ENCODE measurements at regions not wholly inside any gene's neighbourhood (a gene's known extent, or its start where the extent isn't known, plus 50 kb on each side); places are given as distances from the start of the nearest gene placed in this dataset.
A peak's percentile ranks its signal among the peaks of the same experiment; 100 is the strongest.
"Not testable (repeated sequence)": the region's sequence is repeated elsewhere in the genome, so short reads cannot be mapped to it uniquely, and the experiment has no call there.

DNA sequence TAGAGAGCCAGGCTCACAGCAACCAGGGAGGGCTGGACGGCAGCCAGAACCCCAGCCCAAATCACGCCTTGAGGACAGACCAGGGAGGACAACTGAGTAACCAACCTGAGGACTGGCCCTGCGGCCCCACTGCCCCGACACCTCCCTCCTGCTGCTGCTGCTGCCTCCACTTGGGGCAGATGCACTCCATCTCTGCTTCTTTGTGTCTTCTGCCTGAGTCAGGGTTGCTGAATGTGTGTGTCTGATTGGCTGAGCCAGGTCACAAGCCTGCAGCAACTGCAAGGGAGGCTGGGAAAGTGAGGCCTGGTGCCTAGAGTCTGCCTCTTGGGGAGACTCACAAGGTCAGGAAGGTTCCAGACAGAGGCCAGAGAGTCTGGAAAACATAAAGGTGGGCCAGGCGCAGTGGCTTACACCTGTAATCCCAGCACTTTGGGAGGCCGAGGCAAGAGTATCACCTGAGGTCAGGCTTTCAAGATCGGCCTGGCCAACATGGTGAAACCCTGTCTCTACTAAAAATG lies 83.4 kb downstream of the ZFP36L2 start:
- Histone ChIP-seq H3K36me3 (replicated peaks in 1 of 2; ENCODE audit: insufficient read depth in 1 of 2, low read depth in 2 of 2) (no peaks in the 10 kb centered on the region), H3K9me3 (no peaks in the 10 kb centered on the region), H3K4me3 (no peak overlapping the region), H3K4me1 (no peaks in the 10 kb centered on the region), H3K27me3 (no peaks in the 10 kb centered on the region), H3K27ac (no peak overlapping the region)
- TF ChIP-seq, protein P1, sequence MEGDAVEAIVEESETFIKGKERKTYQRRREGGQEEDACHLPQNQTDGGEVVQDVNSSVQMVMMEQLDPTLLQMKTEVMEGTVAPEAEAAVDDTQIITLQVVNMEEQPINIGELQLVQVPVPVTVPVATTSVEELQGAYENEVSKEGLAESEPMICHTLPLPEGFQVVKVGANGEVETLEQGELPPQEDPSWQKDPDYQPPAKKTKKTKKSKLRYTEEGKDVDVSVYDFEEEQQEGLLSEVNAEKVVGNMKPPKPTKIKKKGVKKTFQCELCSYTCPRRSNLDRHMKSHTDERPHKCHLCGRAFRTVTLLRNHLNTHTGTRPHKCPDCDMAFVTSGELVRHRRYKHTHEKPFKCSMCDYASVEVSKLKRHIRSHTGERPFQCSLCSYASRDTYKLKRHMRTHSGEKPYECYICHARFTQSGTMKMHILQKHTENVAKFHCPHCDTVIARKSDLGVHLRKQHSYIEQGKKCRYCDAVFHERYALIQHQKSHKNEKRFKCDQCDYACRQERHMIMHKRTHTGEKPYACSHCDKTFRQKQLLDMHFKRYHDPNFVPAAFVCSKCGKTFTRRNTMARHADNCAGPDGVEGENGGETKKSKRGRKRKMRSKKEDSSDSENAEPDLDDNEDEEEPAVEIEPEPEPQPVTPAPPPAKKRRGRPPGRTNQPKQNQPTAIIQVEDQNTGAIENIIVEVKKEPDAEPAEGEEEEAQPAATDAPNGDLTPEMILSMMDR (IDR thresholded peaks at IDR 0.05): no peak
- TF ChIP-seq POLR2A (IDR thresholded peaks at IDR 0.05): no peak
- DNase-seq (no peak), ATAC-seq (no peak)
- intact Hi-C loops (cut with DNase I): no loop called here
- WGBS, 2 donors: 82 to 96% methylated on average over 3 to 7 of the region's 7 CpGs

DNA sequence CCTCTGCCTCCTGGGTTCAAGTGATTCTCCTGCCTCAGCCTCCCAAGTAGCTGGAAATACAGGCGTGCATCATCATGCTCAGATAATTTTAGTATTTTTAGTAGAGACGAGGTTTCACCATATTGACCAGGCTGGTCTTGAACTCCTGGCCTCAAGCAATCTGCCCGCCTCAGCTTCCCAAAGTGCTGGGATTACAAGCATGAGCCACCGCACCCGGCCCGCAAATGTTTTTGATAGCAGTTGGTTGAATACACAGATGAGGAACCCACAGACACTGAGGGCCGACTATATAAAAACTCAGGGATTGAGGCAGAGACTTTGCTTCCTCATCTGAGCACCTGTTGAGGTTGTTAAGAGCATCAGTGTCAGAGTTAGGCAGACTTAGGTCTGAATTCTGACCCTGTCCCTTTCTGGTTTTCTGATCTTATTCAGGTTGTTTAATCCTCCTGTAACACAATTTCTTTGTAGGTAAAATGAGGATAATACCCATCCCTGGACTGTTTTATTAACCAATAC lies 84.7 kb downstream of the ZFP36L2 start:
- H3K9me3 ChIP-seq; H3K27ac ChIP-seq; ATAC-seq; H3K27me3 ChIP-seq; H3K4me1 ChIP-seq; H3K36me3 ChIP-seq (replicated peaks in 1 of 2; ENCODE audit: insufficient read depth in 1 of 2, low read depth in 2 of 2); intact Hi-C loops (cut with DNase I); DNase-seq; H3K4me3 ChIP-seq: not testable (repeated sequence)
- 85 to 93% methylated on average over 7 of the region's 7 CpGs for WGBS, 2 donors

DNA sequence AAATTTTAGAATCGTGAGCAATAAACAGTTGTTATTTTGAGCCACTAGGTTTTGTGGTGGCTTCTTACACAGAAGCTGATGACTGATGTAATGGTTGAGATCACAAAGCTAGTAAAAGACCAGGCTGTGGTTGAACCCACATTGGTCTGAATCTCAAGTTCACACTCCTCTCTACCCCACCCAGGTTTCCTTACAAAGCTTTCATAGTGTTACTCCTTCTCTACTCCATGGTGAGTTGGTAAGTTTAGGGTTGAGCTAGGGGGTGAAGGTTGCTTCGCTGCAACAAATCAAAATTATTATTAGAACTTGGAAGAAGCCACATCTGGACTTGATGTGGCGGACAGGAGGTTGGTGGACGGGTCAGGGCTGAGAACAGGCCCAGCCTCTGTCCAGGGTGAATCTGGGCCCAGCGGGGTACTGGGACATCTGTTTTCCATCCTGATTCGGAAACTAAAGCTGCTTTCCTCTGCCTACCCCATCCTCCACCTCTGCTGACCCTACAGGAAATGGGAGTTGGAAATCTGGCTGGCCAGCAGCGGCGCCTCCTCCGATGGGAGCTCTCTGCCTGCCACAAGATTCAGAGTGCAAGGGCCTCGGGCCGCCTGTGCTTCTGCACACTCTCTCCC lies 86.3 kb downstream of the ZFP36L2 start:
- Histone ChIP-seq H3K4me1 (no peaks in the 10 kb centered on the region), H3K4me3 (no peak overlapping the region), H3K27ac (no peak overlapping the region), H3K9me3 (no peaks in the 10 kb centered on the region), H3K27me3 (no peaks in the 10 kb centered on the region), H3K36me3 (replicated peaks in 1 of 2; ENCODE audit: insufficient read depth in 1 of 2, low read depth in 2 of 2) (no peaks in the 10 kb centered on the region)
- no peak for TF ChIP-seq POLR2A (IDR thresholded peaks at IDR 0.05)
- TF ChIP-seq, protein P1 (IDR thresholded peaks at IDR 0.05): no peak
- intact Hi-C loops (cut with DNase I): no loop called here
- ATAC-seq (peak; percentile 46), DNase-seq (no peak)
- 80 to 85% methylated on average over 11 of the region's 11 CpGs for WGBS, 2 donors

DNA sequence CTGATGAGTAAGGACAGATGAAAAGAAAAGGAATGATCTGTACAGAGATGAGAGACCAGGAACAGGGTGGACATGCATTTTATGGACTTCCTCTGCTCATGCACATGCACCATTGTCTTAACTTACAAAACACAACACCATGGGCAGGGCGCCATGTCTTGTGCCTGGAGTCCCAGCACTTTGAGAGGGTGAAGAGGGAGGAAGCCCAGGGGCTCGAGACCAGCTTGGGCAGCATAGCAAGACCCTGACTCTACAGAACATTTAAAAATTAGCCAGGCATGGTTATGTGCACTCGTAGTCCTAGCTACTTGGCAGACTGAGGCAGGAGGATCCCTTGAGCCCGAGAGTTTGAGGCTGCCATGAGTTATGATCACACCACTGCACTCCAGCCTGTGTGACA lies 86.9 kb downstream of the ZFP36L2 start:
- TF ChIP-seq POLR2A (IDR thresholded peaks at IDR 0.05): no peak
- TF ChIP-seq, protein P1 (IDR thresholded peaks at IDR 0.05): no peak
- H3K27ac ChIP-seq: no peak overlapping the region

DNA sequence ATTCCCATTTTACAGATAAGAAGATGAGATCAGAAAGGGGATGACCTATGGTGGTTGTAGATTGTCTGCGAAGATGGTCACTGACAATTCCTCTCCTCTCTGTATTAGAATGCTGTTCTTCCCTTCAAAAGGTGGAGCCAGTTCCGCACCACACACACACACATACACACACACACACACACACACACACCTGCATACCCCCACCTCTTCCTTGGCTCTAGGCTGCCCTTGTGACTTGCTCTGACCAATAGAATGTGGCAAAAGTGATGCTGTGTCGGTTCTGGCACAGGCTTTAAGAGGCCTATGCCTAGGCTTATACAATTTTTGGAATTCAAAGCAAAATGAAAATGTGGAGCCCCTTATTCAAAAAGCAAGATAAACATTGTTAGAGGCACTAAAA lies 88.0 kb downstream of the ZFP36L2 start:
- H3K9me3 ChIP-seq: no peaks in the 10 kb centered on the region
- TF ChIP-seq POLR2A (IDR thresholded peaks at IDR 0.05): no peak
- TF ChIP-seq, protein P1 (IDR thresholded peaks at IDR 0.05): no peak
- no peaks in the 10 kb centered on the region for H3K36me3 ChIP-seq (replicated peaks in 1 of 2; ENCODE audit: insufficient read depth in 1 of 2, low read depth in 2 of 2)
- H3K4me1 ChIP-seq: peaks cover 4% of the 10 kb centered on the region
- 87 to 89% methylated on average over 3 of the region's 3 CpGs for WGBS, 2 donors
- intact Hi-C loops (cut with DNase I): no loop called here
- ATAC-seq (no peak), DNase-seq (no peak)
- no peaks in the 10 kb centered on the region for H3K27me3 ChIP-seq
- no peak overlapping the region for H3K4me3 ChIP-seq
- H3K27ac ChIP-seq: no peak overlapping the region

More for the DNA sequence above, 86.9 kb downstream of the ZFP36L2 start:
- Histone ChIP-seq H3K36me3 (replicated peaks in 1 of 2; ENCODE audit: insufficient read depth in 1 of 2, low read depth in 2 of 2) (no peaks in the 10 kb centered on the region), H3K4me1 (no peaks in the 10 kb centered on the region), H3K4me3 (no peak overlapping the region), H3K27me3 (no peaks in the 10 kb centered on the region), H3K9me3 (no peaks in the 10 kb centered on the region)
- 83 to 100% methylated on average over 4 of the region's 4 CpGs for WGBS, 2 donors
- DNase-seq (no peak), ATAC-seq (no peak)
- intact Hi-C loops (cut with DNase I): no loop called here

All from body of pancreas (tissue), 4 donors.